MCF 10A (cell line): ENCODE measurements at regions not wholly inside any gene's neighbourhood (a gene's known extent, or its start where the extent isn't known, plus 50 kb on each side); places are given as distances from the start of the nearest gene placed in this dataset.

ENCODE experiments used
- BruUV-seq: library from RNA; stranded (reverse); fragments of 400-500 nt; replicated peaks from 2 replicates; lab custom pipeline; 2021; lab: Mats Ljungman, UMichigan
- CTCF ChIA-PET: fragments of 300-600 bp; sonication (Branson Sonifier 250); formaldehyde crosslinking; extraction: SDS; loops from one replicate; lab custom pipeline; 2021; ENCODE audit warnings: antibody characterized with exemption, inconsistent platforms; lab: Yijun Ruan, JAX
- POLR2A ChIA-PET: fragments of 300-600, 350-650 bp; sonication (Branson Sonifier 250); formaldehyde crosslinking; extraction: SDS; loops from one replicate; lab custom pipeline; 2020; ENCODE audit warnings: antibody characterized with exemption, inconsistent platforms; lab: Yijun Ruan, JAX
- DNase-seq: peaks from one replicate; pipeline ENCODE4 v3.0.0-alpha.2; 2018; ENCODE audit not compliant: unreplicated experiment
- H3K27ac Mint-ChIP-seq: one replicate; pipeline ENCODE4 v1.8.0; 2022; ENCODE audit warnings: mild to moderate bottlenecking, low read depth, mixed read lengths; ENCODE audit not compliant: unreplicated experiment
- H3K27me3 Mint-ChIP-seq: one replicate; pipeline ENCODE4 v1.8.0; 2022; ENCODE audit warnings: mixed read lengths; ENCODE audit not compliant: insufficient read depth, unreplicated experiment
- H3K36me3 Mint-ChIP-seq: one replicate; pipeline ENCODE4 v1.8.0; 2022; ENCODE audit warnings: mild to moderate bottlenecking, moderate library complexity, mixed read lengths; ENCODE audit not compliant: insufficient read depth, unreplicated experiment
- H3K4me1 Mint-ChIP-seq: one replicate; pipeline ENCODE4 v1.8.0; 2022; ENCODE audit warnings: mixed read lengths; ENCODE audit not compliant: insufficient read depth, unreplicated experiment
- H3K4me3 Mint-ChIP-seq: one replicate; pipeline ENCODE4 v1.8.0; 2022; ENCODE audit warnings: mild to moderate bottlenecking, moderate library complexity, mixed read lengths; ENCODE audit not compliant: unreplicated experiment
- H3K9me3 Mint-ChIP-seq: one replicate; pipeline ENCODE4 v1.8.0; 2022; ENCODE audit warnings: mixed read lengths; ENCODE audit not compliant: unreplicated experiment
- CTCF ChIP-seq: fragments of 200-600 bp; IDR thresholded peaks from one replicate; pipeline ENCODE4 v1.8.0; 2022; ENCODE audit warnings: antibody characterized with exemption, mild to moderate bottlenecking; ENCODE audit not compliant: unreplicated experiment
- intact Hi-C: fragments of 100-400 bp; cut with micrococcal nuclease; formaldehyde crosslinking; loops from 2 replicates; pipeline ENCODE4 v1.14.1; 2022

GRCh38 chrX:26664919-26665318, 448.9 kb downstream of the MAGEB5 start:
- peaks cover 16% of the 10 kb centered on the region for H3K9me3 Mint-ChIP-seq
- TF ChIP-seq CTCF: no peak
- DNase-seq: no peak
- intact Hi-C loops: no loop called here
- ChIA-PET POLR2A (no interaction called here), CTCF (no interaction called here)
- H3K27ac Mint-ChIP-seq: no peak overlapping the region
- no peaks in the 10 kb centered on the region for H3K27me3 Mint-ChIP-seq
- no peaks in the 10 kb centered on the region for H3K36me3 Mint-ChIP-seq
- no peak overlapping the region for H3K4me3 Mint-ChIP-seq
- BruUV-seq: no TSS peak
- no peaks in the 10 kb centered on the region for H3K4me1 Mint-ChIP-seq

- H3K27ac Mint-ChIP-seq: no peak overlapping the region
- POLR2A ChIA-PET: no interaction called here
Measured at GRCh38 chrX:26653050-26653449, 437.1 kb downstream of the MAGEB5 start.

GRCh38 chrX:26651755-26652154, 435.8 kb downstream of the MAGEB5 start:
- DNase-seq: peak; percentile 42
- H3K4me1 Mint-ChIP-seq: no peaks in the 10 kb centered on the region
- no TSS peak for BruUV-seq
- no peak overlapping the region for H3K27ac Mint-ChIP-seq
- intact Hi-C loops: loop anchor here (10.0 kb wide), 1 partner anchor 927 kb away; no protein-coding TSS in a partner anchor
- ChIA-PET CTCF (interaction anchor here (0.6 to 1.9 kb wide), 4 partner anchors 11 to 692 kb away, joined by 3 to 4 read pairs (median 4); no protein-coding TSS in a partner anchor), POLR2A (interaction anchor here (0.7 kb wide), 1 partner anchor 10 kb away, joined by 3 read pairs; no protein-coding TSS in a partner anchor)
- no peak overlapping the region for H3K4me3 Mint-ChIP-seq
- no peaks in the 10 kb centered on the region for H3K27me3 Mint-ChIP-seq
- TF ChIP-seq CTCF: peak; percentile 26
- peaks cover 4% of the 10 kb centered on the region for H3K36me3 Mint-ChIP-seq
- peaks cover 4% of the 10 kb centered on the region for H3K9me3 Mint-ChIP-seq

More at GRCh38 chrX:26653050-26653449, 437.1 kb downstream of the MAGEB5 start:
- no TSS peak for BruUV-seq
- Mint-ChIP-seq H3K4me3 (no peak overlapping the region), H3K36me3 (peaks cover 4% of the 10 kb centered on the region), H3K4me1 (no peaks in the 10 kb centered on the region), H3K27me3 (no peaks in the 10 kb centered on the region), H3K9me3 (peaks cover 4% of the 10 kb centered on the region)
- CTCF ChIA-PET: no interaction called here
- TF ChIP-seq CTCF: no peak
- intact Hi-C loops: loop anchor here (10.0 kb wide), 1 partner anchor 928 kb away; no protein-coding TSS in a partner anchor
- DNase-seq: peak; percentile 1

- ChIA-PET CTCF (interaction anchor here (0.6 to 1.6 kb wide), 5 partner anchors 10 to 997 kb away, joined by 3 to 6 read pairs (median 4); no protein-coding TSS in a partner anchor), POLR2A (no interaction called here)
- no peaks in the 10 kb centered on the region for H3K4me1 Mint-ChIP-seq
- no TSS peak for BruUV-seq
- H3K27me3 Mint-ChIP-seq: no peaks in the 10 kb centered on the region
- peaks cover 12% of the 10 kb centered on the region for H3K9me3 Mint-ChIP-seq
- H3K27ac Mint-ChIP-seq: no peak overlapping the region
- TF ChIP-seq CTCF: peak; percentile 41
- DNase-seq: peak; percentile 38
- peaks cover 4% of the 10 kb centered on the region for H3K36me3 Mint-ChIP-seq
- intact Hi-C loops: no loop called here
- no peak overlapping the region for H3K4me3 Mint-ChIP-seq
Measured at GRCh38 chrX:26649534-26649933, 433.6 kb downstream of the MAGEB5 start.
